HEK293 (cell line): ENCODE measurements at regions not wholly inside any gene's neighbourhood (a gene's known extent, or its start where the extent isn't known, plus 50 kb on each side); places are given as distances from the start of the nearest gene placed in this dataset.
"Not testable (repeated sequence)": the region's sequence is repeated elsewhere in the genome, so short reads cannot be mapped to it uniquely, and the experiment has no call there.

Experiments used
- CTCF ChIA-PET: fragments of 350-600 bp; formaldehyde crosslinking; extraction: SDS; loops from one replicate; lab custom pipeline; 2021; ENCODE audit warnings: antibody characterized with exemption; lab: Yijun Ruan, JAX
- POLR2A ChIA-PET: fragments of 300-600 bp; formaldehyde crosslinking; extraction: SDS; loops from one replicate; lab custom pipeline; 2020; ENCODE audit warnings: antibody characterized with exemption, inconsistent platforms; lab: Yijun Ruan, JAX
- H3K27ac ChIP-seq: fragments of 200-500 bp; sonication (Bioruptor generic); 2 replicates; pipeline ENCODE4 v1.5.1; 2014; ENCODE audit warnings: low read depth, low read length, control low read depth, inconsistent platforms; ENCODE audit errors: extremely low read depth
- H3K36me3 ChIP-seq, 2 experiments: fragments of 200-500 bp in 1 of 2; sonication (Bioruptor generic) in 1 of 2; 1 replicate in 1 of 2; 2 replicates in 1 of 2; pipeline ENCODE4 v1.5.1; 2014 to 2017; ENCODE audit warnings: inconsistent platforms in 2 of 2, low read length in 2 of 2; ENCODE audit not compliant: control insufficient read depth in 2 of 2, insufficient read depth in 1 of 2
- H3K4me1 ChIP-seq: fragments of 200-500 bp; sonication (Bioruptor generic); 2 replicates; pipeline ENCODE4 v1.5.1; 2014; ENCODE audit warnings: mild to moderate bottlenecking, low read length, inconsistent platforms; ENCODE audit not compliant: control insufficient read depth, insufficient read depth
- H3K4me3 ChIP-seq: 2 replicates; pipeline ENCODE4 v1.5.1; 2011; ENCODE audit warnings: low read depth, mild to moderate bottlenecking, control low read depth, low read length, moderate library complexity
- H3K9me3 ChIP-seq: fragments of 200-500 bp; sonication (Bioruptor generic); 2 replicates; pipeline ENCODE4 v1.5.1; 2014; ENCODE audit warnings: low read depth, low read length, inconsistent platforms; ENCODE audit not compliant: control insufficient read depth, insufficient read depth
- ATF2 ChIP-seq: fragments of 450-650 bp; formaldehyde crosslinking; IDR thresholded peaks from 2 replicates; pipeline ENCODE4 v1.5.1; 2016; ENCODE audit warnings: missing biosample characterization, missing genetic modification characterization, low read depth
- GFI1B ChIP-seq: fragments of 450-650 bp; formaldehyde crosslinking; IDR thresholded peaks from 2 replicates; pipeline ENCODE4 v1.5.1; 2016; ENCODE audit warnings: missing biosample characterization, missing genetic modification characterization
- GLI4 ChIP-seq: fragments of 450-650 bp; formaldehyde crosslinking; IDR thresholded peaks from 2 replicates; pipeline ENCODE4 v1.5.1; 2016; ENCODE audit warnings: missing biosample characterization, missing genetic modification characterization
- OSR2 ChIP-seq: fragments of 450-650 bp; formaldehyde crosslinking; IDR thresholded peaks from 2 replicates; pipeline ENCODE4 v1.5.1; 2016; ENCODE audit warnings: missing biosample characterization, missing genetic modification characterization
- SALL2 ChIP-seq: fragments of 450-650 bp; formaldehyde crosslinking; IDR thresholded peaks from 2 replicates; pipeline ENCODE4 v1.5.0; 2017; ENCODE audit warnings: missing biosample characterization, mild to moderate bottlenecking, missing genetic modification characterization, borderline replicate concordance
- SCRT2 ChIP-seq: fragments of 450-650 bp; formaldehyde crosslinking; IDR thresholded peaks from 2 replicates; pipeline ENCODE4 v1.5.1; 2016; ENCODE audit warnings: missing biosample characterization, missing genetic modification characterization
- ZBTB1 ChIP-seq: fragments of 450-650 bp; formaldehyde crosslinking; IDR thresholded peaks from 2 replicates; pipeline ENCODE4 v1.5.1; 2016; ENCODE audit warnings: missing biosample characterization, missing genetic modification characterization
- ZNF140 ChIP-seq: fragments of 450-650 bp; formaldehyde crosslinking; IDR thresholded peaks from 2 replicates; pipeline ENCODE4 v1.5.1; 2016; ENCODE audit warnings: missing biosample characterization, missing genetic modification characterization
- ZNF18 ChIP-seq: fragments of 450-650 bp; formaldehyde crosslinking; IDR thresholded peaks from 2 replicates; pipeline ENCODE4 v1.5.1; 2016; ENCODE audit warnings: missing biosample characterization, missing genetic modification characterization
- ZNF24 ChIP-seq: fragments of 450-650 bp; formaldehyde crosslinking; IDR thresholded peaks from 2 replicates; pipeline ENCODE4 v1.5.1; 2016; ENCODE audit warnings: missing biosample characterization, missing genetic modification characterization
- ZNF280C ChIP-seq: fragments of 450-650 bp; formaldehyde crosslinking; IDR thresholded peaks from 2 replicates; pipeline ENCODE4 v1.5.1; 2016; ENCODE audit warnings: missing biosample characterization, missing genetic modification characterization
- ZNF292 ChIP-seq: fragments of 450-650 bp; formaldehyde crosslinking; IDR thresholded peaks from 2 replicates; pipeline ENCODE4 v1.5.1; 2016; ENCODE audit warnings: low read depth, missing biosample characterization, missing genetic modification characterization, borderline replicate concordance
- ZNF311 ChIP-seq: fragments of 450-650 bp; formaldehyde crosslinking; IDR thresholded peaks from 2 replicates; pipeline ENCODE4 v1.5.1; 2017; ENCODE audit warnings: missing biosample characterization, missing genetic modification characterization, borderline replicate concordance
- ZNF664 ChIP-seq: fragments of 450-650 bp; formaldehyde crosslinking; IDR thresholded peaks from 2 replicates; pipeline ENCODE4 v1.5.1; 2016; ENCODE audit warnings: missing biosample characterization, missing genetic modification characterization
- ZNF707 ChIP-seq: fragments of 450-650 bp; formaldehyde crosslinking; IDR thresholded peaks from 2 replicates; pipeline ENCODE4 v1.5.1; 2016; ENCODE audit warnings: missing biosample characterization, missing genetic modification characterization
- ZSCAN23 ChIP-seq: fragments of 450-650 bp; formaldehyde crosslinking; IDR thresholded peaks from 2 replicates; pipeline ENCODE4 v1.5.1; 2016; ENCODE audit warnings: missing biosample characterization, missing genetic modification characterization

GRCh38 chr14:105733081-105734065 lies 207.0 kb downstream of the TMEM121 start (continued):
- no peak for TF ChIP-seq ZBTB1 (tag by site-specific recombination)
- 0 out of 2 replicates have a peak, but pooled peaks have one; percentile 16 for TF ChIP-seq ZNF280C
- TF ChIP-seq ZNF311 (tag by site-specific recombination), result 0 out of 2 replicates have a peak, but pooled peaks have one; percentile 45
- TF ChIP-seq ZNF707 (tag by site-specific recombination), result no peak
- TF ChIP-seq ZNF18, result peak; percentile 91
- TF ChIP-seq, all 188 proteins: peak for 10

- H3K9me3 ChIP-seq, CTCF ChIA-PET, POLR2A ChIA-PET, H3K4me1 ChIP-seq, H3K36me3 ChIP-seq, H3K27ac ChIP-seq, H3K4me3 ChIP-seq: not testable (repeated sequence)
Observed at GRCh38 chr14:105734241-105734640, 207.9 kb downstream of the TMEM121 start.

GRCh38 chr14:105736331-105736730 lies 209.9 kb downstream of the TMEM121 start:
- H3K4me3 ChIP-seq, H3K36me3 ChIP-seq, H3K27ac ChIP-seq, CTCF ChIA-PET, H3K4me1 ChIP-seq, H3K9me3 ChIP-seq, POLR2A ChIA-PET: not testable (repeated sequence)

GRCh38 chr14:105737504-105738246 lies 211.3 kb downstream of the TMEM121 start:
- TF ChIP-seq ZNF707 (tag by site-specific recombination) (no peak), ZNF292 (tag by site-specific recombination) (no peak), GFI1B (tag by site-specific recombination) (no peak), ZNF664 (tag by site-specific recombination) (no peak), ATF2 (no peak), ZNF24 (tag by site-specific recombination) (no peak), SCRT2 (tag by site-specific recombination) (no peak), ZSCAN23 (tag by site-specific recombination) (no peak), SALL2 (tag by site-specific recombination) (no peak), OSR2 (tag by site-specific recombination) (no peak), ZNF140 (tag by site-specific recombination) (no peak), GLI4 (tag by site-specific recombination) (no peak)
- TF ChIP-seq, all 188 proteins: peak for 0
- CTCF ChIA-PET, result no interaction called here
- Histone ChIP-seq H3K36me3 (no peaks in the 10 kb centered on the region), H3K4me3 (no peak overlapping the region), H3K9me3 (no peaks in the 10 kb centered on the region), H3K27ac (no peak overlapping the region), H3K4me1 (no peaks in the 10 kb centered on the region)
- POLR2A ChIA-PET, result no interaction called here
